GM21737 (cell line): ENCODE measurements at regions not wholly inside any gene's neighbourhood (a gene's known extent, or its start where the extent isn't known, plus 50 kb on each side); places are given as distances from the start of the nearest gene placed in this dataset.

Source experiments
- ATAC-seq: cut with Tn5 transposase; IDR thresholded peaks from one replicate; pipeline ENCODE4 v1.9.1; 2021; ENCODE audit warnings: mild to moderate bottlenecking, moderate library complexity; ENCODE audit not compliant: unreplicated experiment

DNA sequence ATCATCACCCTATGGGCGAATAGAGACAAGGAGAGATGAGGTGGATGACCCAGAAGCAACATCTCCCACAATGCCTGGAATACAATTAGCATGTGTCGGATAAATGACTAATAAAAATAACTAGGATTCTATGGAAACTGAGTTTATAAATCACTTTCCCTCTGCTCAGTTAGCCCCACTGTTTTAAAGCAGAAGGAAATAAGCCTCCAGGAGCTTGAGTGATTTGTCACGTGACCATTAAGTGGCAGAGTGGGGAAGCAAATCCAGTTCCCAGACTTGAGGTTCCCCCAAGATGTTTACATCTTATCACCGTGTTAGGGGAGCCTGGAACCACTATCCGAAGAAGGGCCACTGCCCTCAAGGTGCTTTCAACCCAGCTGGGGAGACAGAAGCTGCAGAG is 136.5 kb upstream of the CCND2 start:
- ATAC-seq, result no peak

DNA sequence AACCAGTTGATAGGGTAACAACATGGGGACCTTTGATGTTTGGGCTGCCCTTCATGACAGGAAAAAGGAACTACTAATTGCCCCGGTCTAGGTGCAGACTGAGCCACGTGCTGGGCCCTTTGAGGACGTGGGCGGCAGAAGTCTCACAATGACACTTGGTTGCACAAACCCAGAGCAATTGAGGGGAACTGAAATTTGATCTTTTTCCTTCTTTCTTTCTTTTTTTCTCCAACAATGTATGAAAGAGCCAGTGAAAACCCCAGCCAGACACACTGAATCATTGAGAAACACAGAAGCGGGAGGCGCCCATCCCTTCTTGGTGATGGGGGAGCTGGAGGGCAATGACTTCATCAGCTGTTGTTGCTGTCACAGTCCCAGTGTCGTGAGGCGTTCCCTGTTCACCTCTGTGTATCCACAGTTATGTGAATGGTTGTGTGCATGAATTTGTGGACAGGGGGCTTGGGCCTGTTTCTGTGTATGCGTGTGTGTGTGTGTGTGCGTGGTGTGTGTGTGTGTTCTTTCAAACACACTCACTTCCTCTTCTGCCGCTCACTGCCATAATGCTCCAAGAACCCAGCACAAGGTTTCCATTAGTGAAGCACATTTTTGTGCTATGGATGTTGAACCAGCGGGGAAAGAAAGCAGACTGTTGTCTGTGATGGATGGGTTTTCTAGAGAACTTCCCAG is 137.5 kb upstream of the CCND2 start:
- peak; percentile 63 for ATAC-seq

DNA sequence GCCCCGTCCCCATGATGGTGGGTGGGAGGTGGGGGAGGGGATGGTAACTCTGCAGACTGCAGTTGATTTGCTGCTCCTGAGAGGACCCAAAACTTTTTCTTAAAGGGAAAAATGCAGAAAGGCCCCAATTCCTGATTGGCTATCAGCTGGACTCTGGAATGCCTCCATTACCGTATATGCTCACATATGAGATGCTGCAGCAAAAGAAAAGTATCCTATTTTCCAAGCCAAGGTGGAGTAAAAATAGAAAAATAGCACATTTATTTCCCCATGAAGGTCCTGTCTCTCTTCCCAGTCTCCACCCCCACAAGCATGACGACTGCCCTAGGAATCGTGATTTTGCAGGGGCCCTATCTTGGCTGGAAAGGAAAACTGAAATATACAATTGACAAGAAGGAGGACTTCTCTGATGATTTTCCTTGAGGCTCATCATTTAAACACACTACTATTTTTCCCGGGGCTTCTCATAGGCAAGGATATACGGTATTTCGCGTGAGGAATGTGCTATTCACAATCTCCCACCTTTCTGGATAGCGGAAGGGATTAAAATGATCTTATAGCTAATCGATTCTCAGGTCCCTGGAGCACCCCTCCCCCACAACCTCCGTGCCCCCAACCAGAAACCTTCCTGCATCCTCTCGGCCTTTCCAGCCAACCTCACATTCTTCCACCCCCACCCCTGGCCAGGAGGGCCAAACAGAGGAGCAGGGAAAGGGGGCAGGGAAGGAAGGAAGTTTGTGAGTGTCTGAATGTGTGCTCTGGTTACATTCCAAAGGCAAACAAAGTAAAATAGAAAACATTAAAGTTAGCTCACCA is 138.9 kb upstream of the CCND2 start:
- ATAC-seq, result no peak

DNA sequence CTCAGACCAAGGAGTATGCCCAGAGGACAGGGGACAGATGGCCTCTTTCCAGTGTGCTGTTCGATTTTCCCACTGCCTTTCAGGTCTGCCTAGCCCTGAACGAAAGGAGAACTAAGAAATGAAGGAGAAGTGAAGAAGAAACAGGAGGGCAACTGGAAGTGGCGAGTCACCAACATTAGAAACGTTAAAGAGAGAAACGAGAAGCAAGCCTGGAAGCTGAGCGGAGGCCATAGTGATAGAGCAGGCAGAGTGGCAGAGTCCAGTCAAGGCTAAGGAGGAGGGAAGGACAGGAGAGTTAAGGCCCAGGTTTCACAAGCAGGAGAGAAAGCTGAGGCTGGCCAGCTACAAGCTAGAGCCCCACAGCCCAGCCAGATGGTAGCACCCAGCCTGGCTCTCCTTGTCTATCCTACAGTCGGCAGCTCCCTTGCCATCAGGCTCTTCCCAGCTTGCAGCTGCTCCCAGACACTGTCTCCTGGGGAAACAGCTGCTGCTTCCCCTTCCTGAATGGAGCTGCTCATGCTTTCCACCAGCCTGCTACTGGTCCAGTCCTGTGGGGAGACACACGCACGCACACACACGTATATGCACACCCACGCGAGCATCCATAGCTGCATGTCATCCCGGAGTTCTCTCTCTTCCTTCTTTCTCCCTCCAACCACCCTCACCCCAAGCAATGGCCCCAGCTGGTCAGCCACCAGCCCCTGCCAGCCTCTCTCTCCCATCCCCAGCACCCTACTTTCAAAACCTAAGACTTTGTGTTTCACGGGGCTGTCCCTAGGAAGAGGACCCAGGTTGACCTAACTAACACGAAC is 139.7 kb upstream of the CCND2 start:
- ATAC-seq, result no peak

DNA sequence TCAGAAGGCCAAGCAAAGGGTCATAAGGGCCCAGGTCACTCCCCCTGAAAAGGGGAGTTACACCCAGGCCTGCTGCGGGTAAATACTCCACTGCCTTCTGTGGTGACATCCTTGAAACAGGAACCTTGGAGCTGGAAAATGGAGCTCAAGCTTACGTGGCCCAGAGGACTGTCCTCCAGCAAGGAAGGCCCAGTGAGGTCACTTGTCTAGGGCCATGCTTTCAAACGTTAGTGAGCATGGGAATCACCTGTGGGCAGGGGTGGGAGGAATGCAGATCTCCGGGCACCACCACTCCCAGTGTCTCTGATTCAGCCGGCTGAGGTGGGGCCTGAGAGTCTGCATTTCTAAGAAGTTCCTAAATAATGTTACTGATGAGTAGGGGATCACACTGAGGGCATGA is 140.5 kb upstream of the CCND2 start:
- ATAC-seq, result no peak

DNA sequence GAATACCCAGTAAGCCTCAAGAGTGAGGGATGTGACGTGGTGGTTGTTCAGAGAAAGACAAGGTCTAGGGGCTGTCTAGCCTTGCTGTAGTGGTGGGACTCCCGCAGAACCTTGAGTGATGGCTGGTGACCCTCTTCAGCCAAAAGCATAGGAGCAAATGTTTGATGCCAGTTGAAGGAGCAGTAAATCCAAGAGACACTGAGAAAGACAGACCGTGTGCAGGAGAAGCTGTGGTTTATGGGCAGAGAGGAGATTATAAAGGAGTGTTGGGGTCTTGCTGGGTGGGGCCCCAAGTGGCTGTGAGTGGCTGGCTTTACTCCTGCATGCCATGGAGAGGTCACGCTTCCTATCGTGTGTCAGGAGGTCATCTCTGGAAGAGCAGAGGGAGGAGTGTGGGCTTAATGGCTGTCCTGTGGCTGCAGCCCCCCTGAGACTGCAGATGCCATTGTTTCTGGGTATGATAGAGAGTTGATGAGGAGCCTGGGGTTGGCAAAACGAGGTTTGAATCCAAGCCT is 152.0 kb upstream of the CCND2 start:
- no peak for ATAC-seq

DNA sequence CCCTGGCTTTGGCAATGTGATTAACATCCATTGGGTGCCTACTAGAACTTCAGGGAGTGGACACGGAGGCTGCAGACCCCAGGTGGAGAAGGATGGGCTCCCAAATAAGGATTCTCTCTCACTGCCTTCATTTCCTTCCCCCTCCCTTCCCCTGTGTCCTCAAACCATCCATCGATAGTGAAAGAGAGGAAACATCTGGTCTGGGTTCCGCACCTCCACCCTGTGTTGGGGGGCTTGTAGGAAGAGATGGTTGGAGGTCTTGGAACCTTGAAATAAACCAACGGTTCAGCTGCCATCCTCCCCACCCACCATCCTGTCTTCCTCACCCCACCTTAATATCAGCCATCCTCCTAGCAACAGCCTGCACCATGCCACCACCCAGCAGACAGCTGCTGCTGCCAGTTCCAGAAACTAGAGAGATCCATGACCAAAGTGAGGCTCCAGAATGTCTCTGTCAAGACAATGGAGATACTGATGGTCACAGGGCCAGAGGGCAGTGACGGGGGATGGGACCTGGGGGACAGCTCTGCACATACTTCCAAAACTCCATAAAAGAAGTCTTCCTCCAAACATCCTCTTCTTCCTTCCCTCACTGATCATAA is 153.1 kb upstream of the CCND2 start:
- no peak for ATAC-seq

DNA sequence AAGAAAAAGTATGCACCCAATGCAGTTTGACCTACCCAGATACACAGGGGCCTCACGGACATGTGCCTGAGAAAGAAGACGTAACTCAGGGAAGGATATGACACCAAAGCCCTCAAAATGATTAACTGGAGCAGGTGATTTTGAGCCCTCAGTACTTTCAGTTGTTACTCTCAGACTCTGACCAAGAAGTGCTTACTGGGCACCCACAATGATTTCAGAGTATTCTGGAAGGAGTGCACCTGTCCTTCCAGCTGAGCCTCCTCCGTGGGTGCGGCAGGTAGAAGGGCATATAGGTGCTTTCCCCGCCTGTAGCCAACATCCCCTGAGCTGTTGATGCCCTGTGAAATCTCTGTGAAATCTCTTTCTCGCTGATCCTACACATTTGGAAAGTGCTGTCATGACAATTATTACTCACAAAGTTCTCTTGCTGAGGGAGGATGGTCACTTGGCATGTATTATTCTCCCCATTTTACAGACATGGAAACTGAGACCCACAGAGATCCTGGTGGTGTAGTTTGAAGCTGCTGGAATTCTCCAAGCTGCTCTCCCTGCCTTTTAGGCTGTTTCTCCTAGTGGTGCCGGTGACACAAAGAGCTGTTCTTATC is 154.3 kb upstream of the CCND2 start:
- ATAC-seq, result peak; percentile 73

DNA sequence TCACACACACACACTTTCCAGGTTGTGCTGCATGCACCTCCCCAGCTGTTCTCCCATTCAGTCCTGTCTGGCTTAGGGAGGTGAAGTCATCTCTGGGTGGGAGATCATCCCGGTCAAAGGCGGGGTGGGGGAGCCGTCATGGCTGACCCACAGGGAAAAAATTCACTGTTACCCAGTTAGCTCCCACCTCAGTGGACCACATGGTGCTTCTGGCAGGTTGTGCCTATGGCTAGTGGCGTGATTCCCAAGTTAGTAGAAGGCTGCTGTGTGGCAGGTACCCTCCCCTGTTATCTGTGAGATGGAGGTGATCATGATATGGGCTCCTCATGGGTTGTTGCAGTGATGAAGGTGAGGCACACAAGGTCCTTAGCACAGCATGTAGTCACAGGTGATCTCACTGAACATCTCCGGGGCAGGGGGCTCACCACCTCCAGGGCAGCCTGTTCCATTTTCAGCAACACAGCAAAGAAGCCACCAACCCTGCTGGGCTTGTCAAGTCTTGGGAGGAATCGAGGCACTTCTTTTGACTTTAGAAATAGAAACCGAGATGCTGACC is 154.9 kb upstream of the CCND2 start:
- ATAC-seq, result peak; percentile 7

DNA sequence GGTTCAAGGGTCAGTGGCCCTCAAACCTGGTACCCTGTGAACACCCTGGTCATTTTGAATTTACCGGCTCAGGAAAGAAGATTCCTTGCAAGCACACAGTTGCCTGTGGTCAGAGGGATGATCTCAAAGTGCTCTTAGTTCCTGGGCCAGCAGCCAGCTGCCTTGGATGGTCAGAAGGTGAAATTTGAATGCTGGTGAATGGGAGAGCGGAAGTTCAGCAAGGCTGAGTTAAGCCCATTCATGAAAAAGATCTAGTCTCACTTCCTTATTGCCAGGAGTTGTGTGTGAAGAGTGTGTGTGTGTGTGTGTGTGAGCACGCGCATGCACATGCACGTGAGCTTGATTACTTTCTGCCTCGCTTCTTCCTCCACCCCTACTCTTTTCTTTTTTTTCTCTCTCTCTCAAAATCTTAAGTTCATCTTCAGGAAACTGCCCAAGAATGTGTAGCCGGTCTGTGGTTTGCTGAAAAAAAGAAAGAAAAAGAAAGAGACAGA is 155.5 kb upstream of the CCND2 start:
- peak; percentile 38 for ATAC-seq

DNA sequence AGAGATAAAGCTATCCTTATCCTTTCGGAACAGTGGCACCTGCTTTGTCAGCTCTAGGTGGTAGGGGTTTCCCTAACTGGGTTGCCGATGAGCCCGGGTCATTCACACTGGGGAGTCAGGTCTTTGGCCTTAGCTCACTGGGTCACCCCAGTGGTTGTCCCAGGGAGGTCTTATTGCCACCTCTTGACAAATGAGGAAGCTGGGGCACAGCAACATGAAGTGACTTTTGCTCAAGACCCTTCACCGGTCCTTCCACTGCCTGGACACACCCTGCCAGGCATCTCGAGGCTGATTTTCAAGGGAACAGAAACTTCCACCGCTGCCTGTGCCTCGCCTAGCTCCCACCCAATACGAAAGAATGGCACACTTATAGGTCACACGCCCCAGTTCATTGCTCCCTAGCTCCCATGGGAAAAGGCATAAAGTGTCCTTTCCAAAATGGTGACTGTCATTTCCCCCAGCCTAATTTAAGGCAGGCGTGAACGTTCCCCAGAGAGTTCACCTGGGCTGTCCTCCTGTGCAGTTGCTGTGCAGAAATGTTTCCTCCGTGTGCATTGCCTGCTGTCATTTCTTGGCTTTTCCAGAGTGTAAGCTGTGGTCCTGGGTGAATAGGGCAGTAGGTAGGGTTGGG is 156.1 kb upstream of the CCND2 start:
- ATAC-seq, result peak; percentile 0

DNA sequence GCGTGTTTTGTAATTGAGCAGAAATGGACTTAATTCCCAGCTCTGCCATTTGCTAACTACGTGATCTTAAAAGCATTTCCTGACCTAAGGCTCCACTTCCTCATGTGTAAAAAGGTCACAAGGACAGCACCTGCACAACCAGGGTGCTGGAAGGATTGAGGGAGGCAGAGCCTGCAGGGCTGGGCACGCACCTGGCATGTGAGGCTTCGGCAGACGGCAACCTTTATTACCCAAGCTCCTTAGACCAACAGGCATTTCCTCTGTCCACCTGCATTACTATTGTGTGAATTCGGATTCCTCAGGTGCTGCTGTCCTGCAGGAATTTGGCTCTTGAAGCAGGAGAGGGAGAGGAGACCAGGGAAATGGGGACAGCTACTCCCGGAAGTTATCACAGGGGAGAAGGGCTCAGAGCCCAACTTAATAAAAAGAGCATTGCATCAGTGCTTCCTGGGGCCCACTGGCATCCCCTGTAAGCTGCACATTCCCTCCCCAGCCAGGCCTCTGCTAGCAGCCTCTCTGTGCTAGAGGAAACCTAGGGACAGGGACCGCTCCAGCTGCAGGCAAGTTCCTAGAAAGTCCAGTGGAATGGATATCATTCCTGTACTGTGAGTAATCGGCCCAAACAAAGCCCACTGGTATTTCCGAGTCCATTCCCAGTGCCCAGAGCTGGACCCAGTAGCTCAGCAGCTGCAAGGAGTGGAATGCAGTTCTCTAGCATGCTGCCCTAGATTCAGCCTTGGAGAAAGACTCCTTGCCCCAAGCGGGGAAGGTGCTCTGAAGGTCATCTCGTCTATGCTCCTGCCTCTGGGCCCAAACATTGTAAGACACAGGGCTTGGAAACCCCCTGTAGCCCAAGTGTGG is 157.1 kb upstream of the CCND2 start:
- ATAC-seq, result no peak

DNA sequence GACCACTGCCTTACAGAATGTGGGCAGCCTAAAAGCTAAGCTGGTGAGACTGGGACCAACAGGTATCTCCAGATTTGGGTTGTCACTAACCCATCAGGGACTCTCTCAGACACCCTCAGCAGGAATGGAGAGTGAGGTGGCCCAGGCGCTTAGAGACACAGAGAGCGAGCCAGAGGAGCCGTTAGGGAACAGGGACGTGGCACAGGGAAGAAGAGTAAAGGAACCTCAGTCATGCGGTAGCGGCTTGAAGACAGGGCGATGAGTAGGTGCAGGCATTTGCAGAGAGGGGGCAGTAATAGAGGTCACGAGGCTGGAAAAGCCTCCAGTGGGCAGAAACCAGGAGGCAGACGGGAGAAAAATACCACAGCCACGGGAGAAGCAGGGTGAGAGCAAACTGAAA is 158.0 kb upstream of the CCND2 start:
- ATAC-seq, result no peak

DNA sequence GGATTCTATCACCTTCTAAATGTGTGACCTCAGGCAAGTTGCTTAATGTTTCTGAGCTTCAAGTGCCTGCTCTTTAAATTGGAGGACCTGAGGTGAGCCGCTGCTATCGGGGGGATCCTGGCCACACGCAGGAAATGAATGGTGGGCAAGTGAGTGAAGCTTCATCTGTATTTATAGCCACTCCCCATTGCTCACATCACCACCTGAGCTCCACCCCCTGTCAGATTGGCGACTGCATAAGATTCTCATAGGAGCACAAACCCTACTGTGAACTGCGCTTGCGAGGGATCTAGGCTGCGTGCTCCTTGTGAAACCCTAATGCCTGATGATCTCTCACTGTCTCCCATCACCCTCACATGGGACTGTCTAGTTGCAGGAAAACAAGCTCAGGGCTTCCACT is 158.6 kb upstream of the CCND2 start:
- ATAC-seq, result no peak

DNA sequence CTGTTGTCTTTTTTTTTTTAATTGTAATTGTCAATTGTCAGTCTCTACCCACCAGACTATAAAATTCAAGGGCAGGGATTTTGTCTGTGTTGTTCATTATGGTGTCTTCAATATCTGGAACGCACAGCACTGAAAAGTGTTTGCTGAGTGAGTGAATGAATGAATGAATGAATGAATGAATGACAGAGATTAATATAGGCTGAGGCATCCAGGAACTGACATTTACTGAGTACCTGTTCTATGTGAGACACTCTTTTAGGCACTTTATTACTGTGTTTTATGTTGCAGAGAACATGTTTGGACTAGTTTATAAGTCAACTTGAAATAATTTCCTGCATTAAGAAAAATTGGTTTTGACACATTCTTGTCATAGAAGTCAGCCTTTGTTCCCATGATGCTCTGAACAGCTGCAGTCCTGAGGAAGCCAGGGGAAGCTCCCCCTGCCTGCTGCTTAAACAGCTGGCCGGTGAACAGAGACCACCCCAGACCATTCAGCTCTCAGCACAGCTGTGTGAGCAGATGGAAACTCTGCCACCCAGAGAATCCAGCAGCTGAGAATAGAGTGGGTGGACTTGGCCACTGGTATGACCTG is 160.7 kb upstream of the CCND2 start:
- ATAC-seq, result no peak

DNA sequence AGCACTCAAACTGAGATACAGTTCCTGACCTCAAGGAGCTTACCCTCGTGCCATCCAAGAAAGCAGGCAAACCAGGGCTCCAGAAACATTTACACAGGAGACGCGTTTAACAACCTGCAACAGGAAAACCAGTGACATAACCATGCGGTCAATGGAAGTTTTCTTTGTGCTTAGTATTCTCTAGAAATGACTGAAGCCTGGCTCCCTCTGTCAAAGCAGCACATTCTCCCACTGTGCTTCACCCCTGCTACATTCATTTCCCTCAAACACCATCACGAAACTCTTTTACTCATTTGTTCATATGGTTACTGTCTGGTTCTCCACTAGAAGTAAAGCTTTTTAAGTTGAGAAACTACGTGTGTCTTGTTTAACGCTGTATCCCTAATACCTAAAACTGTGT is 161.3 kb upstream of the CCND2 start:
- no peak for ATAC-seq

DNA sequence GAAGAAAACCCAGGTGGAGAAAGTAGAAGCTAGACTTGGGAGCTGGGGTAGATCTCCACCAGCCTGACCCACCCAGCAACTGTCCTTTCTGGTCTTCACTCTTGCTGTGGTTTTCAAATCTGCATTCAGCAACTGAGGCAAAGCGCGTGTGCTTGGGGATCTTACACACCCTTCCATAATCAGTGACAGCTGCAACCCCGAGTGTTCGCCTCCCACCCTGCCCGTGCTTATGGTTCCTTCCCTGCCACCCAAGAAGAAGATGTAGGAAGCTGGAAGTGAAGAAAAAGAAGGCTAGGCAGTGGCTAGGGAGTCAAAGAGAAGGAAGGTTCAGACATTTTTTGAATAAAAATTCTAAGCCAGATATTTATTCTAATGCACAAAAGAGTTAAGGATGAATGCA is 162.6 kb upstream of the CCND2 start:
- ATAC-seq, result no peak

DNA sequence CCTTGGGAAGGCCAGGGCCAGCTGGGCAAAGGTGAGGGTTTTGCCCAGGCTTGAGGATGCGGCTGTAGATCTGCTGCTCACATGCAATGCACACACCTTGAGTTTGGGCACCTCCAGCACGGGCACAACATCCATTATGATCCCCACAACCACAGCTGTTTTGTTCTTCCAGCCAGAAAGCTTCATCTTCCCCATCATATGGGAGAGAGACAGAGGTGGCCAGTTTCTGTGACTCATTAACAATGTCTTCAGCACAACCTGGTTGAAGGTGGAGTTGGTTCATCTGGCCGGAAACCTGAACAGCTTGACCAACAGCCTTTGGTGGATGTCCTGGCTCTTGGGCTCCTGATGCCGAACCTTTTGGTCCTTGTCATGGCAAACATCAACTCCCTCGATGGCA is 163.7 kb upstream of the CCND2 start:
- ATAC-seq, result no peak
